GM12878 (cell line): ENCODE measurements at regions not wholly inside any gene's neighbourhood (a gene's known extent, or its start where the extent isn't known, plus 50 kb on each side); places are given as distances from the start of the nearest gene placed in this dataset.

ENCODE experiments used
- ATAC-seq: fragments of 200-7000 bp; cut with Tn5 transposase; 3 replicates; pipeline ENCODE4 v1.9.1; 2020; ENCODE audit warnings: mild to moderate bottlenecking, moderate library complexity
- BruUV-seq: library from RNA; stranded (reverse); fragments of 400-500 nt; replicated peaks from 2 replicates; lab custom pipeline; 2021; lab: Mats Ljungman, UMichigan
- CTCF ChIA-PET: fragments of 300-600 bp; sonication (Branson Sonifier 250); formaldehyde crosslinking; extraction: SDS; loops from one replicate; lab custom pipeline; 2021; ENCODE audit warnings: inconsistent platforms; lab: Yijun Ruan, JAX
- POLR2A ChIA-PET: fragments of 350-600 bp; formaldehyde crosslinking; extraction: SDS; loops from one replicate; lab custom pipeline; 2021; ENCODE audit warnings: inconsistent platforms; lab: Charles Lee
- RAD21 ChIA-PET: fragments of 300-600 bp; sonication (Branson Sonifier 250); formaldehyde crosslinking; loops from one replicate; lab custom pipeline; 2023; ENCODE audit warnings: antibody characterized with exemption; ENCODE audit not compliant: unreplicated experiment; lab: Charles Lee
- SMC1A ChIA-PET: fragments of 300-600 bp; sonication (Branson Sonifier 250); formaldehyde crosslinking; loops from one replicate; lab custom pipeline; 2023; ENCODE audit not compliant: unreplicated experiment, uncharacterized antibody; lab: Charles Lee
- DNase-seq: peaks from one replicate; pipeline ENCODE4 v3.0.0-alpha.2; 2011; ENCODE audit warnings: low read depth, low spot score
- FAIRE-seq: peaks from 3 replicates; lab custom pipeline; 2011; peaks lifted over from hg19 to GRCh38; lab: Jason Lieb, UNC
- H2AFZ ChIP-seq: 2 replicates; pipeline ENCODE4 v1.6.0; 2011; ENCODE audit warnings: low read depth, low read length, control low read depth; ENCODE audit not compliant: control insufficient read depth
- H3K27ac ChIP-seq: 2 replicates; pipeline ENCODE4 v1.5.1; 2011; ENCODE audit warnings: control low read depth; ENCODE audit not compliant: control insufficient read depth, insufficient read depth
- H3K27me3 ChIP-seq, 2 experiments: replicated peaks in 1 of 2; 2 replicates each; pipeline versions ENCODE4 v1.6.0 to v1.6.1; 2011; ENCODE audit warnings: low read length in 1 of 2; ENCODE audit not compliant: control insufficient read depth in 2 of 2, insufficient read depth in 2 of 2
- H3K36me3 ChIP-seq, 2 experiments: 2 replicates each; pipeline ENCODE4 v1.5.1; 2011; ENCODE audit warnings: low read length in 1 of 2; ENCODE audit not compliant: control insufficient read depth in 2 of 2, insufficient read depth in 2 of 2
- H3K4me1 ChIP-seq: 2 replicates; pipeline ENCODE4 v1.6.1; 2011; ENCODE audit warnings: mild to moderate bottlenecking, low read length, moderate library complexity, mixed read lengths; ENCODE audit not compliant: control insufficient read depth, insufficient read depth
- H3K4me2 ChIP-seq: 2 replicates; pipeline ENCODE4 v1.6.0; 2011; ENCODE audit warnings: control low read depth; ENCODE audit not compliant: control insufficient read depth, insufficient read depth
- H3K4me3 ChIP-seq: fragments of 200-600 bp; sonication (generic); 2 replicates; pipeline ENCODE4 v1.5.1; 2016
- H3K79me2 ChIP-seq: 2 replicates; pipeline ENCODE4 v1.6.0; 2011; ENCODE audit warnings: low read length; ENCODE audit not compliant: control insufficient read depth, insufficient read depth
- H3K9ac ChIP-seq: 2 replicates; pipeline ENCODE4 v1.8.0; 2011; ENCODE audit warnings: low read length, control low read depth, mixed read lengths; ENCODE audit not compliant: control insufficient read depth, insufficient read depth
- H3K9me3 ChIP-seq: replicated peaks from 3 replicates; pipeline ENCODE4 v1.5.1; 2011; ENCODE audit warnings: mild to moderate bottlenecking, low read length; ENCODE audit not compliant: control insufficient read depth, insufficient read depth
- H4K20me1 ChIP-seq: 2 replicates; pipeline ENCODE4 v1.6.0; 2011; ENCODE audit not compliant: control insufficient read depth, insufficient read depth
- BMI1 ChIP-seq: fragments of 450-650 bp; IDR thresholded peaks from 2 replicates; pipeline ENCODE4 v1.6.1; 2016; ENCODE audit warnings: mild to moderate bottlenecking, moderate library complexity, borderline replicate concordance
- CEBPB ChIP-seq, 2 experiments: fragments of 150-350 bp in 1 of 2; IDR thresholded peaks; 2 replicates each; pipeline ENCODE4 v1.6.1; 2012 to 2014; ENCODE audit warnings: low read depth in 2 of 2, low read length in 2 of 2, borderline replicate concordance in 1 of 2, inconsistent platforms in 1 of 2
- IRF5 ChIP-seq: fragments of 450-650 bp; IDR thresholded peaks from 2 replicates; pipeline ENCODE4 v1.6.1; 2017; ENCODE audit warnings: borderline replicate concordance
- JUNB ChIP-seq: IDR thresholded peaks from 2 replicates; pipeline ENCODE4 v1.6.1; 2016; ENCODE audit warnings: antibody characterized with exemption, mild to moderate bottlenecking
- LARP7 ChIP-seq: fragments of 450-650 bp; IDR thresholded peaks from 2 replicates; pipeline ENCODE4 v1.6.1; 2017; ENCODE audit warnings: mild to moderate bottlenecking
- MEF2B ChIP-seq: fragments of 450-650 bp; IDR thresholded peaks from 2 replicates; pipeline ENCODE4 v1.6.1; 2018; ENCODE audit warnings: mild to moderate bottlenecking, moderate library complexity; ENCODE audit not compliant: partially characterized antibody, poor library complexity, severe bottlenecking
- MYC ChIP-seq: IDR thresholded peaks from 2 replicates; pipeline ENCODE4 v1.6.1; 2011; ENCODE audit warnings: mild to moderate bottlenecking, low read length, moderate library complexity, inconsistent platforms; ENCODE audit not compliant: insufficient read depth, insufficient replicate concordance, insufficient read length, severe bottlenecking
- NBN ChIP-seq: fragments of 450-650 bp; IDR thresholded peaks from 2 replicates; pipeline ENCODE4 v1.6.1; 2016
- NFYB ChIP-seq: IDR thresholded peaks from 2 replicates; pipeline ENCODE4 v1.6.1; 2011; ENCODE audit warnings: low read depth, mild to moderate bottlenecking, low read length, improper control_type of control experiment, moderate library complexity; ENCODE audit not compliant: insufficient read depth
- NRF1 ChIP-seq: conservative IDR thresholded peaks from 2 replicates; pipeline ENCODE4 v1.6.1; 2011; ENCODE audit warnings: mild to moderate bottlenecking, low read depth, low read length, improper control_type of control experiment
- SREBF2 ChIP-seq: IDR thresholded peaks from 2 replicates; pipeline ENCODE4 v1.6.1; 2012; ENCODE audit warnings: mild to moderate bottlenecking, low read length
- TCF3 ChIP-seq: IDR thresholded peaks from 2 replicates; pipeline ENCODE4 v1.6.1; 2012; ENCODE audit warnings: low read depth, mild to moderate bottlenecking, low read length, borderline replicate concordance; ENCODE audit not compliant: insufficient read depth
- USF1 ChIP-seq: IDR thresholded peaks from 2 replicates; pipeline ENCODE4 v1.6.1; 2011; ENCODE audit warnings: borderline replicate concordance, low read depth, mild to moderate bottlenecking, moderate library complexity, mixed read lengths, low read length; ENCODE audit not compliant: insufficient read depth; ENCODE audit errors: extremely low read length
- ZNF207 ChIP-seq: fragments of 450-650 bp; IDR thresholded peaks from 2 replicates; pipeline ENCODE4 v1.6.1; 2014; ENCODE audit warnings: antibody characterized with exemption, mild to moderate bottlenecking, borderline replicate concordance
- ZNF217 ChIP-seq: fragments of 450-650 bp; IDR thresholded peaks from 2 replicates; pipeline ENCODE4 v1.6.1; 2017; ENCODE audit warnings: antibody characterized with exemption, mild to moderate bottlenecking
- ZNF622 ChIP-seq: fragments of 450-650 bp; IDR thresholded peaks from 2 replicates; pipeline ENCODE4 v1.6.1; 2017; ENCODE audit warnings: mild to moderate bottlenecking, inconsistent platforms
- WGBS: methylation state at CpG from one replicate; pipeline ENCODE4 v1.1.6; 2016; ENCODE audit warnings: low lambda C conversion rate; ENCODE audit not compliant: insufficient replicate concordance, insufficient coverage; ENCODE audit errors: missing lambda C conversion rate; 5-methylcytosine and 5-hydroxymethylcytosine counted together
- in situ Hi-C: fragments of 300-500 bp; cut with MboI; formaldehyde crosslinking; loops from 9 replicates; pipeline ENCODE4 v1.14.3; 2018; ENCODE audit warnings: mixed read lengths
- intact Hi-C: fragments of 100-400 bp; cut with micrococcal nuclease; formaldehyde crosslinking; loops from one replicate; pipeline ENCODE4 v1.14.2; 2022; ENCODE audit not compliant: unreplicated experiment
- TF ChIP-seq, protein P1 (sequence below): IDR thresholded peaks from 2 replicates; pipeline ENCODE4 v1.6.1; 2012; ENCODE audit warnings: mild to moderate bottlenecking, low read depth, low read length
- TF ChIP-seq, protein P2 (sequence below): fragments of 150-350 bp; IDR thresholded peaks from 2 replicates; pipeline ENCODE4 v1.6.1; 2014; ENCODE audit warnings: mild to moderate bottlenecking, low read depth, low read length

DNA sequence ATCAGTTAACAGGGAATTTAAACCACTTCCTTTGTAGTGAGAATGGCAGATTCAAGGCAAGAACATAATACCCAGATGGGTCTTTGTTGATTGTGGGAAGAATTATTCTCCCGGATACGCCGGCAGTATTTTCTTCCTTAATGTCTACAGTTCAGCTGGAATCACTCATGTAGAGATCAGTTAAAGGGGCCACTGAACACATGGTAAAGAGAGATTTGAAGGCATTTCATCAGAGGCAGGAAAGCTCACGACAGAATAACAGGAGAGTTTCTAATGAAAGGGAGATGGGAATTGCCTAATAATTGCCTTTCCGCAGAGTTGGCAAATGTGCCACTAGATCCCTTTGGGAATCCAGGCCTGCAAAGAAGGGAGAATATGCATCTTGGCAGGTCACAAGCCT, 327.7 kb upstream of the ZNF804A start (continued):
- TF ChIP-seq, protein P1, sequence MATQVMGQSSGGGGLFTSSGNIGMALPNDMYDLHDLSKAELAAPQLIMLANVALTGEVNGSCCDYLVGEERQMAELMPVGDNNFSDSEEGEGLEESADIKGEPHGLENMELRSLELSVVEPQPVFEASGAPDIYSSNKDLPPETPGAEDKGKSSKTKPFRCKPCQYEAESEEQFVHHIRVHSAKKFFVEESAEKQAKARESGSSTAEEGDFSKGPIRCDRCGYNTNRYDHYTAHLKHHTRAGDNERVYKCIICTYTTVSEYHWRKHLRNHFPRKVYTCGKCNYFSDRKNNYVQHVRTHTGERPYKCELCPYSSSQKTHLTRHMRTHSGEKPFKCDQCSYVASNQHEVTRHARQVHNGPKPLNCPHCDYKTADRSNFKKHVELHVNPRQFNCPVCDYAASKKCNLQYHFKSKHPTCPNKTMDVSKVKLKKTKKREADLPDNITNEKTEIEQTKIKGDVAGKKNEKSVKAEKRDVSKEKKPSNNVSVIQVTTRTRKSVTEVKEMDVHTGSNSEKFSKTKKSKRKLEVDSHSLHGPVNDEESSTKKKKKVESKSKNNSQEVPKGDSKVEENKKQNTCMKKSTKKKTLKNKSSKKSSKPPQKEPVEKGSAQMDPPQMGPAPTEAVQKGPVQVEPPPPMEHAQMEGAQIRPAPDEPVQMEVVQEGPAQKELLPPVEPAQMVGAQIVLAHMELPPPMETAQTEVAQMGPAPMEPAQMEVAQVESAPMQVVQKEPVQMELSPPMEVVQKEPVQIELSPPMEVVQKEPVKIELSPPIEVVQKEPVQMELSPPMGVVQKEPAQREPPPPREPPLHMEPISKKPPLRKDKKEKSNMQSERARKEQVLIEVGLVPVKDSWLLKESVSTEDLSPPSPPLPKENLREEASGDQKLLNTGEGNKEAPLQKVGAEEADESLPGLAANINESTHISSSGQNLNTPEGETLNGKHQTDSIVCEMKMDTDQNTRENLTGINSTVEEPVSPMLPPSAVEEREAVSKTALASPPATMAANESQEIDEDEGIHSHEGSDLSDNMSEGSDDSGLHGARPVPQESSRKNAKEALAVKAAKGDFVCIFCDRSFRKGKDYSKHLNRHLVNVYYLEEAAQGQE = no peak
- TF ChIP-seq, protein P2, sequence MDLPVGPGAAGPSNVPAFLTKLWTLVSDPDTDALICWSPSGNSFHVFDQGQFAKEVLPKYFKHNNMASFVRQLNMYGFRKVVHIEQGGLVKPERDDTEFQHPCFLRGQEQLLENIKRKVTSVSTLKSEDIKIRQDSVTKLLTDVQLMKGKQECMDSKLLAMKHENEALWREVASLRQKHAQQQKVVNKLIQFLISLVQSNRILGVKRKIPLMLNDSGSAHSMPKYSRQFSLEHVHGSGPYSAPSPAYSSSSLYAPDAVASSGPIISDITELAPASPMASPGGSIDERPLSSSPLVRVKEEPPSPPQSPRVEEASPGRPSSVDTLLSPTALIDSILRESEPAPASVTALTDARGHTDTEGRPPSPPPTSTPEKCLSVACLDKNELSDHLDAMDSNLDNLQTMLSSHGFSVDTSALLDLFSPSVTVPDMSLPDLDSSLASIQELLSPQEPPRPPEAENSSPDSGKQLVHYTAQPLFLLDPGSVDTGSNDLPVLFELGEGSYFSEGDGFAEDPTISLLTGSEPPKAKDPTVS = no peak
- TF ChIP-seq ZNF217 (no peak), MYC (no peak), SREBF2 (no peak), CEBPB (IDR thresholded peaks at IDR 0.05; ENCODE audit: borderline replicate concordance in 1 of 2, low read depth in 2 of 2, low read length in 2 of 2) (no peak), ZNF207 (no peak)

DNA sequence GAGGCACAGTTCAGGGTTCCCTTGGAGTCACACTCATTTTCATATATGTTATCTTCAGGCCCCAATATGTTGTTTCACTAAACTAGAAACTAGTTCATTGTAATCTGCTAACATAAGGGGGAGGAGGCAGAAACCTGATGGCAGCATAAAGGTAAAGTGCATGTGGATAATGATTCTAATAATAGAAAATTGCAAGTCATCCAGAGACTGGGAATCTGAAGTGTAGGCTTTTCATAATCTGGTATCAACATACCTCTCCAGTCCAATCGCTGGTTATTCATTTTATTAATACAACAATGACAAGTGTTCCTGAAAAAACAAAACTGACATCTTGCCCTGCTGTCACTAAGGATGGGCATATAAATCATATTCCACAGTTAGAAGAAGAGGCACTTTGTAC, 326.3 kb upstream of the ZNF804A start:
- Histone ChIP-seq H3K27me3 (no peaks in the 10 kb centered on the region), H3K36me3 (no peaks in the 10 kb centered on the region), H3K79me2 (no peaks in the 10 kb centered on the region), H3K4me2 (no peak overlapping the region), H4K20me1 (no peaks in the 10 kb centered on the region), H3K9ac (no peak overlapping the region), H3K4me3 (no peak overlapping the region), H3K27ac (no peak overlapping the region), H2AFZ (no peak overlapping the region), H3K9me3 (no peaks in the 10 kb centered on the region), H3K4me1 (no peaks in the 10 kb centered on the region)
- RAD21 ChIA-PET = no interaction called here
- in situ Hi-C loops (no loop called here), intact Hi-C loops (no loop called here)
- CTCF ChIA-PET = no interaction called here
- BruUV-seq = no TSS peak
- WGBS = 50% methylated on average over 1 of the region's 1 CpG
- FAIRE-seq (no peak), ATAC-seq (no peak), DNase-seq (no peak)
- POLR2A ChIA-PET = no interaction called here
- SMC1A ChIA-PET = no interaction called here
- TF ChIP-seq NRF1 = no peak
- no peak for TF ChIP-seq NBN
- TF ChIP-seq BMI1 = no peak
- TF ChIP-seq IRF5 = no peak
- TF ChIP-seq NFYB = no peak
- no peak for TF ChIP-seq LARP7
- TF ChIP-seq ZNF622 = no peak
- no peak for TF ChIP-seq TCF3
- no peak for TF ChIP-seq JUNB
- no peak for TF ChIP-seq USF1
- no peak for TF ChIP-seq MEF2B
